HL-60 (cell line): ENCODE measurements at regions not wholly inside any gene's neighbourhood (a gene's known extent, or its start where the extent isn't known, plus 50 kb on each side); places are given as distances from the start of the nearest gene placed in this dataset.

Source experiments
- DNase-seq, 2 experiments: peaks; one replicate each; pipeline ENCODE4 v3.0.0-alpha.2; 2010 to 2020; ENCODE audit warnings: low read depth in 1 of 2, low spot score in 1 of 2
- H3K27ac ChIP-seq: fragments of 250-450 bp; sonication (Bioruptor Pico); replicated peaks from 2 replicates; pipeline ENCODE4 v1.5.1; 2020; ENCODE audit warnings: mild to moderate bottlenecking, moderate library complexity
- H3K27me3 ChIP-seq: fragments of 250-450 bp; sonication (Bioruptor Pico); 2 replicates; pipeline ENCODE4 v1.5.1; 2021; ENCODE audit warnings: mild to moderate bottlenecking, moderate library complexity; ENCODE audit not compliant: insufficient read depth, poor library complexity, severe bottlenecking
- H3K4me3 ChIP-seq: replicated peaks from 2 replicates; pipeline ENCODE4 v1.5.1; 2011; ENCODE audit warnings: mild to moderate bottlenecking, control low read depth, low read length; ENCODE audit not compliant: insufficient read depth
- GABPA ChIP-seq: IDR thresholded peaks from 2 replicates; pipeline ENCODE4 v1.6.1; 2012; ENCODE audit warnings: low read depth
- POLR2AphosphoS5 ChIP-seq: IDR thresholded peaks from 2 replicates; pipeline ENCODE4 v1.6.1; 2012; ENCODE audit warnings: low read depth
- SPI1 ChIP-seq: IDR thresholded peaks from 2 replicates; pipeline ENCODE4 v1.6.1; 2012; ENCODE audit warnings: low read depth, mild to moderate bottlenecking, borderline replicate concordance
- TF ChIP-seq, protein P1 (sequence below): IDR thresholded peaks from 2 replicates; pipeline ENCODE4 v1.6.1; 2012; ENCODE audit warnings: low read depth; ENCODE audit not compliant: insufficient replicate concordance
- TF ChIP-seq, protein P2 (sequence below): IDR thresholded peaks from one replicate; pipeline ENCODE4 v1.5.1; 2011; ENCODE audit warnings: low read length, control low read depth, inconsistent platforms; ENCODE audit not compliant: insufficient read depth

DNA sequence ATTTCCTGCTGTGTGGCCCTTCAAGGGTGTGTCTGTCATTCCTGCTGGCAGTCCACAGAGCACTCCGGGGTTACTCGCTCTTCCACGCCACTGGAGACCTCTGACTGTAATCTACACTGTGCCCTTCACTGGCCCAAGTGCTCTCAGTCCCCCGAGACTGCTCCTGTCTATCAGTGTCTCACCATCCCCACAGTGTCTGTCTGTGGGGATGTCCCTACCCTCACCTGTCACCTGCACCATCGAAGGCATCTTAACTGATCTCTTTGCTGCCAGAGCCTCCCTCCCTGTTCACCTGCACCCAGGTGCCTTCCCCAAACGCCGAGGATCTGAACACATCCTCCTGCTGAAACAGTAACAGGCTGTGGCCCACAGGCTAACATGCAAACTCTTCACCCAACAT, 136.7 kb downstream of the MATN1 start:
- no peak overlapping the region for H3K4me3 ChIP-seq
- DNase-seq, result no peak
- no peak overlapping the region for H3K27ac ChIP-seq
- no peaks in the 10 kb centered on the region for H3K27me3 ChIP-seq
- no peak for TF ChIP-seq SPI1

DNA sequence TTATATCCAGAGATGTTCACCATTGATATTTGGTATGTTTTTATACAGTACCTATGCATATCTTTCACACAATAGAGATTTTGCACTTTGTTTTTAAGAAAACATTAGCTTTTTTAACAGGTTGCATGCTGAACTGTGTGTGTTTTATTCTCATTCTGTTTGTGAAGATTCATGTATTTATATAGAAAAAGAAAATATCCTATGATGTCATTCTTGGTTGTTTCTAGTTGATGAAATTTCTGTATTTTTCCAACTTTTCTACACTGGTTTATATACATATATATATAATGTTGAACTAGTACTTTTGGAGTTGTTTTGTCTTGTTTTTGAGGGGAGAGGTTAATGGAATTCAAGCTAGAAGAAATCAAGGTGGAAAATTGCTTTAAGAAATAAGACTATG, 143.8 kb downstream of the MATN1 start:
- no peak for TF ChIP-seq GABPA
- Histone ChIP-seq H3K27me3 (no peaks in the 10 kb centered on the region), H3K4me3 (no peak overlapping the region), H3K27ac (no peak overlapping the region)
- no peak for DNase-seq

GRCh38 chr1:30575066-30575465, 148.3 kb downstream of the MATN1 start:
- no peak for DNase-seq
- no peak overlapping the region for H3K27ac ChIP-seq
- TF ChIP-seq POLR2AphosphoS5 (no peak), GABPA (no peak), SPI1 (no peak)
- TF ChIP-seq, protein P1, sequence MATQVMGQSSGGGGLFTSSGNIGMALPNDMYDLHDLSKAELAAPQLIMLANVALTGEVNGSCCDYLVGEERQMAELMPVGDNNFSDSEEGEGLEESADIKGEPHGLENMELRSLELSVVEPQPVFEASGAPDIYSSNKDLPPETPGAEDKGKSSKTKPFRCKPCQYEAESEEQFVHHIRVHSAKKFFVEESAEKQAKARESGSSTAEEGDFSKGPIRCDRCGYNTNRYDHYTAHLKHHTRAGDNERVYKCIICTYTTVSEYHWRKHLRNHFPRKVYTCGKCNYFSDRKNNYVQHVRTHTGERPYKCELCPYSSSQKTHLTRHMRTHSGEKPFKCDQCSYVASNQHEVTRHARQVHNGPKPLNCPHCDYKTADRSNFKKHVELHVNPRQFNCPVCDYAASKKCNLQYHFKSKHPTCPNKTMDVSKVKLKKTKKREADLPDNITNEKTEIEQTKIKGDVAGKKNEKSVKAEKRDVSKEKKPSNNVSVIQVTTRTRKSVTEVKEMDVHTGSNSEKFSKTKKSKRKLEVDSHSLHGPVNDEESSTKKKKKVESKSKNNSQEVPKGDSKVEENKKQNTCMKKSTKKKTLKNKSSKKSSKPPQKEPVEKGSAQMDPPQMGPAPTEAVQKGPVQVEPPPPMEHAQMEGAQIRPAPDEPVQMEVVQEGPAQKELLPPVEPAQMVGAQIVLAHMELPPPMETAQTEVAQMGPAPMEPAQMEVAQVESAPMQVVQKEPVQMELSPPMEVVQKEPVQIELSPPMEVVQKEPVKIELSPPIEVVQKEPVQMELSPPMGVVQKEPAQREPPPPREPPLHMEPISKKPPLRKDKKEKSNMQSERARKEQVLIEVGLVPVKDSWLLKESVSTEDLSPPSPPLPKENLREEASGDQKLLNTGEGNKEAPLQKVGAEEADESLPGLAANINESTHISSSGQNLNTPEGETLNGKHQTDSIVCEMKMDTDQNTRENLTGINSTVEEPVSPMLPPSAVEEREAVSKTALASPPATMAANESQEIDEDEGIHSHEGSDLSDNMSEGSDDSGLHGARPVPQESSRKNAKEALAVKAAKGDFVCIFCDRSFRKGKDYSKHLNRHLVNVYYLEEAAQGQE, result no peak
- TF ChIP-seq, protein P2, sequence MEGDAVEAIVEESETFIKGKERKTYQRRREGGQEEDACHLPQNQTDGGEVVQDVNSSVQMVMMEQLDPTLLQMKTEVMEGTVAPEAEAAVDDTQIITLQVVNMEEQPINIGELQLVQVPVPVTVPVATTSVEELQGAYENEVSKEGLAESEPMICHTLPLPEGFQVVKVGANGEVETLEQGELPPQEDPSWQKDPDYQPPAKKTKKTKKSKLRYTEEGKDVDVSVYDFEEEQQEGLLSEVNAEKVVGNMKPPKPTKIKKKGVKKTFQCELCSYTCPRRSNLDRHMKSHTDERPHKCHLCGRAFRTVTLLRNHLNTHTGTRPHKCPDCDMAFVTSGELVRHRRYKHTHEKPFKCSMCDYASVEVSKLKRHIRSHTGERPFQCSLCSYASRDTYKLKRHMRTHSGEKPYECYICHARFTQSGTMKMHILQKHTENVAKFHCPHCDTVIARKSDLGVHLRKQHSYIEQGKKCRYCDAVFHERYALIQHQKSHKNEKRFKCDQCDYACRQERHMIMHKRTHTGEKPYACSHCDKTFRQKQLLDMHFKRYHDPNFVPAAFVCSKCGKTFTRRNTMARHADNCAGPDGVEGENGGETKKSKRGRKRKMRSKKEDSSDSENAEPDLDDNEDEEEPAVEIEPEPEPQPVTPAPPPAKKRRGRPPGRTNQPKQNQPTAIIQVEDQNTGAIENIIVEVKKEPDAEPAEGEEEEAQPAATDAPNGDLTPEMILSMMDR, result no peak
- H3K27me3 ChIP-seq, result no peaks in the 10 kb centered on the region
- H3K4me3 ChIP-seq, result no peak overlapping the region

DNA sequence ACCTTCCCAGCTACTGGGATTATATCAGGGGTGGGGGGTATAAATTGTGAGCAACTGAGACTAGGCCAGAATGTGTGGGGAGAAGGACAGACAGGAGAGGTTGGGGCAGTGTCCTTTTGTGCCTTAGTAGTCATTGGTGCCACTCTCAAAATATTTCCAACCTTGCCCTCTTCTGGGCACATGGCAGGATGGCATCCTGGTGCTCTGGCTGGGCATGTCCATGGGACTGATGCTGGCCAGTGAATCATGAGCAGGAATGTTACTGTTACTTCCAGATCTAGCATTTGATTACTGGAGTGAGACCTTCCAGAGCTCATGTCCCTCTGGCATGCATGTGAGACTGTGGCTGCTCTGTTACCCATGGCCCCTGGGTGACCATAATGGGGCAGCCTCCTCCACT, 151.2 kb downstream of the MATN1 start:
- Histone ChIP-seq H3K27ac (no peak overlapping the region), H3K27me3 (no peaks in the 10 kb centered on the region), H3K4me3 (no peak overlapping the region)
- TF ChIP-seq GABPA, result no peak
- TF ChIP-seq, protein P2, result no peak
- TF ChIP-seq, protein P1, result no peak
- no peak for DNase-seq

DNA sequence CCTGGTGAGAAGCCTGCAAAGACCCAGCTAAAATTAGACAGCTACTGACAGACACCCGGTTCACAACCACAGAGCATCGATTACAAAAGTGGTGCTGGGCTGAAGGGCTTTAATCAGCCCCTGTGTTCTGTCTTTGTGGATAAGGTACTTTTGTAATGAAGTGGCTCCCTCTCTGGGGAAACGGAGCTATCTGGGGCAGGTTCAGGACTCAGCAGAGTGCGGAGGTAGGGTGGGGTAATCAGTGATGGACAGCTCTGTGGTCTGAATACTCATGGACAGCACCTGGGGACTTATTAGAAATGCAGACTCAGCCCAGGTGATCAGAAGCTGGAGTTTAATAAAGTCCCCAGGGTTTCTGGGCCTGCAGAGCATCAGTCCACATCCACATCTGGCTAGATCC, 152.0 kb downstream of the MATN1 start:
- Histone ChIP-seq H3K27me3 (no peaks in the 10 kb centered on the region), H3K27ac (no peak overlapping the region), H3K4me3 (no peak overlapping the region)
- no peak for TF ChIP-seq GABPA
- TF ChIP-seq, protein P1, result no peak
- no peak for TF ChIP-seq SPI1
- no peak for TF ChIP-seq POLR2AphosphoS5
- DNase-seq, result no peak
